GM18498 (cell line): ENCODE measurements at regions not wholly inside any gene's neighbourhood (a gene's known extent, or its start where the extent isn't known, plus 50 kb on each side); places are given as distances from the start of the nearest gene placed in this dataset.

Experiments used
- ATAC-seq: cut with Tn5 transposase; IDR thresholded peaks from one replicate; pipeline ENCODE4 v1.9.1; 2021; ENCODE audit warnings: mild to moderate bottlenecking, moderate library complexity; ENCODE audit not compliant: unreplicated experiment

DNA sequence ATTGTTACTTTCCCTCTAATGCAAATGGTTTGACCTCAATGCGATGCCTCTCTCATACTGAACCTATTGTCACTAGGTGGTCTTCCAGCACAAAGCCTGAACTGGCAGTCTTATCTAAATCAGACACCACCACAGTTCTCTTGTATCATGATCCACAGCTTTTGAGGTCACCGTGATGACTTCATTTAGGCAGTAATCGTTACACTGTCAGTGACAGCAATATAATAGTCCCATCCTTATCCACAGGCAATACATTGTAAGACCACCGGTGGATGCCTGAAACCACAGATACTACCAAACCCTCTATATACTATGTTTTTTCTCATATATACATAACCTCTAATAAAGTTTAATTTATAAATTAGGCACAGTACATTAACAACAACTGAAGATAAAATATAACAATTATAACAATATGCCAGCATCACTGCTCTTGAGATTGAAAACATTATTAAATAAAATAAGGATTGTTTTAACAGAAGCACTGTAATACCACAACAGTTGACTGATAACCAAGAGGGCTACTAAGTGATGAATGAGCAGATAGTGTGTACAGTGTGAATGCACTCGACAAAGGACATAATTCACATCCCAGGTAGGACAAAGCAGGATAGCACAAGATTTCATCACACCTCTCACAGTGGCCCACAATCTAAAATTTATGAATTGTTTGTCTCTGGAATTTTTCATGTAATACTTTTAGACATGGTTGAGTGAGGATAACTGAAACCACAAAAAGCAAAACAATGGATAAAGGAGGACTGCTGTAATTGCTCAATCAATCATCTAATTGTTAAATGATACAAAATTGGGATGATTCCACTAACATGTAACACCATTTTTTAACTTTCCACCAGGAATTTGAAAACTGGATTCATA, 419.4 kb downstream of the CENPC start:
- ATAC-seq = no peak

GRCh38 chr4:67124716-67125115, 420.6 kb downstream of the CENPC start:
- ATAC-seq = no peak

GRCh38 chr4:67122029-67122428, 423.3 kb downstream of the CENPC start:
- no peak for ATAC-seq

- no peak for ATAC-seq
These were observed 424.9 kb downstream of the CENPC start for GRCh38 chr4:67120369-67120768.

GRCh38 chr4:67109276-67109675, 436.0 kb downstream of the CENPC start:
- ATAC-seq = peak; percentile 55

DNA sequence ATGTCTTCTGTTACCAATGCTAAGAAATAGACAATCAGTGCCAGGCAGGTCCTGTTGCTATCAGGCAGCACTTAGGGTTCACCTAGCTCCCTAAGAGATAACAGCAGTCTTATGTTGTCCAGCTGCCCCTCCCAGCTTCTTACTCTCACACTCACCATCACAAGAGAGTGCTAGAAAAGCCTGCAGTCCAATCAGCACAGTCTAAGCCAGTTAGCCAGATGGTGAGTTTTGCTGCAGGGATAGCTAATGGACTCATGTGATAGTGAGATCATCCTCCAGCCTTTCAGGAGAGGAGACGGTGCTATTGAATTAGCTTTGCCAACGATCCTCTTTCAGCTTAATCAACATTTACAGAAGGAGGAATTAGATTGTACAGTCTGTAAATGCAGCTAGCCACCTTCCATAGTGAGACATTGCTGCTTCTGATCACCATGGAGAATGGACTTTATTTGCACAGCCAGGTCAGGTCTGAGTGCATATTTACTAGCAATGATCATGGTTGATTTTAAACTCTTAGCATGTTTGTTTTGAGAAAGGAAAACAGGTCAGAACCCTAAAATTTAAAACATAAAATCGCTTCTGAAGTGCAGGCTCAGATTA, 438.3 kb downstream of the CENPC start:
- ATAC-seq = no peak

GRCh38 chr4:67104145-67104544, 441.2 kb downstream of the CENPC start:
- ATAC-seq = no peak

GRCh38 chr4:67103001-67103747, 442.1 kb downstream of the CENPC start:
- ATAC-seq = no peak

GRCh38 chr4:67101612-67102011, 443.7 kb downstream of the CENPC start:
- ATAC-seq = no peak

DNA sequence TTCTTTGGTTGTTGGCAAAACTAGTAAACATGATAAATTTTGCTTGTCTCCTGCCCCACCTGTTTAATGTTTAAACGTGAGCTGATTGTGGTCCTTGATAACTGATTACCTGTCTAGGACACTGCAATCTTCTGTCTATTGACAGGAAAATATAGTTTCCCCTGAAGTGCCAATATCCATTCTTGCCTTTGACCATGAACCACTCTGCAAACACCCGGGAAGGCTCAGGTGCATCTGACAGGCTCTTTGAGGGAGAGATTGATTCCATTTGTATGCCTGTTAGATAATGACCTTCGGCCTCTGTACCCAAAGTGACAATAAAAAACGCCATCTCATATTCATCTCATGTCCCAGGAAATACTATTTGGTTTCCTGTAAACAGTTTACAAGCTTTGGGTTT, 453.0 kb downstream of the CENPC start:
- no peak for ATAC-seq

GRCh38 chr4:67091673-67092072, 453.6 kb downstream of the CENPC start:
- ATAC-seq = no peak

GRCh38 chr4:67087897-67088296, 457.4 kb downstream of the CENPC start:
- peak; percentile 84 for ATAC-seq

GRCh38 chr4:67084783-67085182, 460.5 kb downstream of the CENPC start:
- ATAC-seq = no peak

DNA sequence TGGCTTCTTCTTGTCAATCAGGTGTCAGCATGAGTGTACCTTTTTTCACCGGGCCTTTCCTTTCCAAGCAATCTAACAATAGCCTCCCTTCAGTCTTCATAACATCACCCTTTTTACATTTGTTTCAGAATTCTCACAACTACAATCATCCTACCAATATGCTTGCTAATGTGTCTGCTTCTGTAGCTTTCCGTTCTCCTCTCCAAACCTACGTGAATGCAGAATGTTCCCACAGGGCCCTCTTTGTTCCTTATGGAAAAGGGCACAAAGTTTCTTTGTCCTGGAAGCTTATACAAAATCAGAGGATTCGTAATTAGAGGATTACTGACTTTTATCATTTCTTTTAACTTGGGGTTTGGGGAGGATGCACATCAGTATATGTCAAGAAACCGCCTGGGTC, 461.8 kb downstream of the CENPC start:
- ATAC-seq = no peak

GRCh38 chr4:67082746-67083145, 462.6 kb downstream of the CENPC start:
- no peak for ATAC-seq

GRCh38 chr4:67080046-67080557, 465.2 kb downstream of the CENPC start:
- ATAC-seq = no peak

- ATAC-seq = no peak
These were observed 473.7 kb downstream of the CENPC start for GRCh38 chr4:67071641-67072040.

GRCh38 chr4:67055319-67055718, 490.0 kb downstream of the CENPC start:
- no peak for ATAC-seq

GRCh38 chr4:67054896-67055295, 490.4 kb downstream of the CENPC start:
- ATAC-seq = no peak

GRCh38 chr4:67052814-67053675, 492.3 kb downstream of the CENPC start:
- no peak for ATAC-seq
